ENCODE measurements at regions not wholly inside any gene's neighbourhood (a gene's known extent, or its start where the extent isn't known, plus 50 kb on each side); places are given as distances from the start of the nearest gene placed in this dataset.
"Not testable (repeated sequence)": the region's sequence is repeated elsewhere in the genome, so short reads cannot be mapped to it uniquely, and the experiment has no call there.

DNA sequence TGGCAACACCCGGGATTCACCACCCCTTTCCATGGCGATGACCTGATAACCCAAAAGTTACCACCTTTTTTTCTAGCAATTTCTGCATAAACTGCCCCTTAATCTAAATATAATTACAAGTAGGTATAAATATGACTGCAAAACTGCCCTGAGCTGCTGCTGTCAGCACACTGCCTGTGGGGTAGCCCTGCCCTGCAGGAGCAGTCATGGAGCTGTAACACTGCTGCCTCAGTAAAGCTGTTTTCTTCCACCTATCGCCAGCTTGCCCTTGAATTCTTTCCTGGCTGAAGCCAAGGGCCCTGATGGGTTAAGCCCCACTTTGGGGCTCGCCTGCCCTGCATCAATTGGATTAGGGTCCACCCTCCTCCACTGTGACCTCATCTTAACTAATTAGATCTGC lies 368.8 kb downstream of the SFMBT2 start:
- intact Hi-C loops (cut with DNase I; ENCODE audit: low total_unique reads), result no loop called here
- WGBS, 5 donors, result 83 to 99% (median 89%) methylated on average over 4 of the region's 4 CpGs
- peaks cover 5 to 51% (median 26%) of the 10 kb centered on the region in 6 donors for H3K4me1 ChIP-seq
- H3K4me3 ChIP-seq, result no peak overlapping the region
- no peak for TF ChIP-seq POLR2AphosphoS5 (IDR thresholded peaks at IDR 0.05)
- no peak for TF ChIP-seq POLR2A (IDR thresholded peaks at IDR 0.05)
- TF ChIP-seq, protein P1, sequence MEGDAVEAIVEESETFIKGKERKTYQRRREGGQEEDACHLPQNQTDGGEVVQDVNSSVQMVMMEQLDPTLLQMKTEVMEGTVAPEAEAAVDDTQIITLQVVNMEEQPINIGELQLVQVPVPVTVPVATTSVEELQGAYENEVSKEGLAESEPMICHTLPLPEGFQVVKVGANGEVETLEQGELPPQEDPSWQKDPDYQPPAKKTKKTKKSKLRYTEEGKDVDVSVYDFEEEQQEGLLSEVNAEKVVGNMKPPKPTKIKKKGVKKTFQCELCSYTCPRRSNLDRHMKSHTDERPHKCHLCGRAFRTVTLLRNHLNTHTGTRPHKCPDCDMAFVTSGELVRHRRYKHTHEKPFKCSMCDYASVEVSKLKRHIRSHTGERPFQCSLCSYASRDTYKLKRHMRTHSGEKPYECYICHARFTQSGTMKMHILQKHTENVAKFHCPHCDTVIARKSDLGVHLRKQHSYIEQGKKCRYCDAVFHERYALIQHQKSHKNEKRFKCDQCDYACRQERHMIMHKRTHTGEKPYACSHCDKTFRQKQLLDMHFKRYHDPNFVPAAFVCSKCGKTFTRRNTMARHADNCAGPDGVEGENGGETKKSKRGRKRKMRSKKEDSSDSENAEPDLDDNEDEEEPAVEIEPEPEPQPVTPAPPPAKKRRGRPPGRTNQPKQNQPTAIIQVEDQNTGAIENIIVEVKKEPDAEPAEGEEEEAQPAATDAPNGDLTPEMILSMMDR (IDR thresholded peaks at IDR 0.05 in 8 of 11, conservative IDR thresholded peaks at IDR 0.05 in 3 of 11), result no peak
- DNase-seq, result no peak
- H3K27me3 ChIP-seq (replicated peaks in 1 of 7), result no peaks in the 10 kb centered on the region
- H3K9me3 ChIP-seq, result no peaks in the 10 kb centered on the region
- H3K27ac ChIP-seq, result no peak overlapping the region
- H3K36me3 ChIP-seq, result no peaks in the 10 kb centered on the region

DNA sequence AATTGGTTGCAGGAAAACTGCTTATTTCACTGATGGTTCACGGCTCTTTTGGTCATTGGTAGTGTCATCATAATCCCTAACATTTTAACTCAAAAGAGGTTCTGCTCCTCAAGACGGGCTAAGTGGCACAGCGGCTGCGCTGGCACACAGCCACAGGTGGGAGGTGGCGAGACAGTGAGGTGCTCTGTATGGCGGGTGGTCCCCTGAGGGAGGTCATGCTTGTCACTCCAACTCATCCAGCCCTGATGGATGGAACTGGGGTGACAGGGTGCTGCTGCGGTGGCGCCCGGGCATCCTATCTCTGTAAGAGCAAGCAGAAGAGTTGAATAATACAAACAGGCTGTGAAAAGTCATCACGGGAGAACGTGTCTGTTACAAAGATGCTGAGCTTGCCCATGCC lies 370.2 kb downstream of the SFMBT2 start:
- no peak for DNase-seq
- Histone ChIP-seq H3K4me1 (peaks cover 2 to 41% (median 15%) of the 10 kb centered on the region in 6 donors), H3K27me3 (replicated peaks in 1 of 7) (no peaks in the 10 kb centered on the region), H3K36me3 (no peaks in the 10 kb centered on the region), H3K27ac (no peak overlapping the region), H3K4me3 (no peak overlapping the region), H3K9me3 (no peaks in the 10 kb centered on the region)
- no peak for TF ChIP-seq POLR2AphosphoS5 (IDR thresholded peaks at IDR 0.05)
- TF ChIP-seq POLR2A (IDR thresholded peaks at IDR 0.05), result no peak
- TF ChIP-seq, protein P1 (IDR thresholded peaks at IDR 0.05 in 8 of 11, conservative IDR thresholded peaks at IDR 0.05 in 3 of 11), result no peak
- WGBS, 5 donors, result 89 to 95% (median 91%) methylated on average over 11 of the region's 11 CpGs
- intact Hi-C loops (cut with DNase I; ENCODE audit: low total_unique reads), result no loop called here

DNA sequence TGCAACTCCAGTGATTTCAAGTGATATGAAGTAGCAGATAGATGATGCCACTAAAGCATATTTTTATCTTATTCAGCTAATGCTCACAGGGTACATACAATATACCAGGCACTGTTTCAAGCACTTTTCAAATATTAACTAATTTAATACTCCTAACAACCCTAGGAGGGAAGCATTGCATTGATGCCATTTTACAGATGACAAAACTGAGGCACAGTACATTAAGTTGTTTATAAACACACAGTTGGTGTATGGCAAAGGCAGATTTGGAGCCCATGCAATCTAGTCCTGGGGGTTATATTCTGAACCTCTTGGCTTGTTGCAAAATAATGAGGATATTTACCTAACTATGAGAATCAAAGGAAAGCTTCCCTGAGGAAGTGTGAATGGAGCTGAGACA lies 371.0 kb downstream of the SFMBT2 start:
- Histone ChIP-seq H3K9me3 (no peaks in the 10 kb centered on the region), H3K4me3 (no peak overlapping the region), H3K27ac (no peak overlapping the region), H3K36me3 (no peaks in the 10 kb centered on the region), H3K4me1 (peaks cover 0 to 33% (median 7%) of the 10 kb centered on the region in 6 donors), H3K27me3 (replicated peaks in 1 of 7) (no peaks in the 10 kb centered on the region)
- intact Hi-C loops (cut with DNase I; ENCODE audit: low total_unique reads), result no loop called here
- DNase-seq, result no peak
- TF ChIP-seq POLR2A (IDR thresholded peaks at IDR 0.05), result no peak
- no peak for TF ChIP-seq POLR2AphosphoS5 (IDR thresholded peaks at IDR 0.05)
- TF ChIP-seq, protein P1 (IDR thresholded peaks at IDR 0.05 in 8 of 11, conservative IDR thresholded peaks at IDR 0.05 in 3 of 11), result no peak

DNA sequence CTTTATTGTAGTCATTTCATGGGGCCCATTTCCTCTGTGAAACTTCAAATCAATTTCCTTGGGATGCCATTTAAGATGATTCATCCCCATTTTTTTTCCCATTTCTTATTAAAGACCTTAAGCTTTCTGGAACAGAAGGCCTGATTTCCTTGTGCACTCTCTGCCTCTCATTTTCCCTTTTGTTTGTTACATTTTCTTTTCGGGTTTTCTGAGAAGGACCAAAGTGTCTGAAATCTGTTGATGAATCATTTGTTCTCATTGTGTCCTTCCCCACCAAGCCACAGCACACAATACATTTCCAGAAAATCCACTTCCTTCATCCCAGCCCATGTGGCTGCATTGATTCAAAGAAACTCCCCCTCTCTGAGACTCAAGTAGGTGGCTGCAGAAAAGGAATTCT lies 372.4 kb downstream of the SFMBT2 start:
- H3K27me3 ChIP-seq (replicated peaks in 1 of 7), result no peaks in the 10 kb centered on the region
- H3K9me3 ChIP-seq, result no peaks in the 10 kb centered on the region
- 72 to 91% (median 81%) methylated on average over 1 of the region's 1 CpG for WGBS, 5 donors
- H3K27ac ChIP-seq, result no peak overlapping the region
- H3K4me1 ChIP-seq, result peaks cover 0 to 19% (median 7%) of the 10 kb centered on the region in 6 donors
- H3K4me3 ChIP-seq, result no peak overlapping the region
- H3K36me3 ChIP-seq, result no peaks in the 10 kb centered on the region
- TF ChIP-seq POLR2AphosphoS5 (IDR thresholded peaks at IDR 0.05) (no peak), POLR2A (IDR thresholded peaks at IDR 0.05) (no peak)
- TF ChIP-seq, protein P1 (IDR thresholded peaks at IDR 0.05 in 8 of 11, conservative IDR thresholded peaks at IDR 0.05 in 3 of 11), result no peak
- no peak for DNase-seq
- intact Hi-C loops (cut with DNase I; ENCODE audit: low total_unique reads), result no loop called here

DNA sequence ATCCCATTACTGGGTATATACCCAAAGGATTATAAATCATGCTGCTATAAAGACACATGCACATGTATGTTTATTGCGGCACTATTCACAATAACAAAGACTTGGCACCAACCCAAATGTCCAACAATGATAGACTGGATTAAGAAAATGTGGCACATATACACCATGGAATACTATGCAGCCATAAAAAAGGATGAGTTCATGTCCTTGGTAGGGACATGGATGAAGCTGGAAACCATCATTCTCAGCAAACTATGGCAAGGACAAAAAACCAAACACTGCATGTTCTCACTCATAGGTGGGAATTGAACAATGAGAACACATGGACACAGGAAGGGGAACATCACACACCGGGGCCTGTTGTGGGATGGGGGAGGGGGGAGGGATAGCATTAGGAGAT lies 373.4 kb downstream of the SFMBT2 start:
- H3K27me3 ChIP-seq (replicated peaks in 1 of 7); DNase-seq; H3K27ac ChIP-seq; intact Hi-C loops (cut with DNase I; ENCODE audit: low total_unique reads); H3K36me3 ChIP-seq; H3K4me3 ChIP-seq; H3K9me3 ChIP-seq: not testable (repeated sequence)
- 40 to 100% (median 83%) methylated on average over 2 of the region's 2 CpGs for WGBS, 5 donors
- peaks cover 0 to 15% (median 4%) of the 10 kb centered on the region in 6 donors for H3K4me1 ChIP-seq
